Stimulated activated naive B cell treated with anti-CD40 and anti-IgM and Interleukin-4, amounts not matched to agents 10 μg/mL and 1 μg/mL and 100 μg/mL, for 72 hours (primary cell): ENCODE measurements at regions not wholly inside any gene's neighbourhood (a gene's known extent, or its start where the extent isn't known, plus 50 kb on each side); places are given as distances from the start of the nearest gene placed in this dataset.
A peak's percentile ranks its signal among the peaks of the same experiment; 100 is the strongest.
"Not testable (repeated sequence)": the region's sequence is repeated elsewhere in the genome, so short reads cannot be mapped to it uniquely, and the experiment has no call there.

ENCODE experiments used
- ATAC-seq, 2 donors: fragments of 150-1000 bp; cut with Tn5 transposase; replicated peaks; 2 replicates each; pipeline ENCODE4 v1.10.0; 2021; ENCODE audit warnings: moderate library complexity in 1 of 2
- DNase-seq: peaks from one replicate; pipeline ENCODE4 v3.0.0; 2021
- H3K27ac Mint-ChIP-seq: one replicate; pipeline ENCODE4 v1.8.0; 2022; ENCODE audit warnings: mild to moderate bottlenecking, mixed read lengths
- H3K27me3 Mint-ChIP-seq, 2 donors: one replicate each; pipeline ENCODE4 v1.8.0; 2022; ENCODE audit warnings: mixed read lengths in 2 of 2
- H3K36me3 Mint-ChIP-seq, 2 donors: one replicate each; pipeline ENCODE4 v1.8.0; 2022; ENCODE audit warnings: mixed read lengths in 2 of 2, mild to moderate bottlenecking in 1 of 2
- H3K4me1 Mint-ChIP-seq, 2 donors: one replicate each; pipeline ENCODE4 v1.8.0; 2022; ENCODE audit warnings: mixed read lengths in 2 of 2, mild to moderate bottlenecking in 1 of 2
- H3K4me3 Mint-ChIP-seq, 2 donors: one replicate each; pipeline ENCODE4 v1.8.0; 2022; ENCODE audit warnings: mild to moderate bottlenecking in 2 of 2, mixed read lengths in 2 of 2, moderate library complexity in 1 of 2
- H3K9me3 Mint-ChIP-seq, 2 donors: one replicate each; pipeline ENCODE4 v1.8.0; 2022; ENCODE audit warnings: mixed read lengths in 2 of 2, mild to moderate bottlenecking in 1 of 2

DNA sequence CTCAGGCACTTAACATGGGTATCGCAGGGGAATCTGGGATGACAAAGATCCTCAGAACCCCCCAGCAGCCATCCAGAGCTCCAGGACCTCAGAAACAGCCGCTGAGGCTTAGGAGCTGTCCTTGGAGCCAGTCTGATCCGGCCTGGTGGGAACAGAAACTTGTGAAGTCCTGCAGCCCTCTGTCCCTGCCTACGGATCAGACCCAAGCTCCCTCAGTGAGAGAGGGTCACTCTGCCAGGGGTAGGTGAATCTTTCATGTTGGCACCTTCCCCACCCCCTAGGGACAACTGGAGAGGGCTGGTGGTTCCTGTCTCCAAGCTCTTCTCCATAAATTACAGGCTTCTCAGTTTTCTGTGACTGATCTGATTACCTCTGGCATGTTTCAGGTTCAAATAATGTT is 122.3 kb downstream of the TLR5 start:
- H3K27me3 Mint-ChIP-seq = no peaks in the 10 kb centered on the region
- H3K4me3 Mint-ChIP-seq = no peak overlapping the region
- no peak overlapping the region for H3K27ac Mint-ChIP-seq
- no peaks in the 10 kb centered on the region for H3K4me1 Mint-ChIP-seq
- ATAC-seq (no peak), DNase-seq (no peak)
- no peaks in the 10 kb centered on the region for H3K9me3 Mint-ChIP-seq
- H3K36me3 Mint-ChIP-seq = no peaks in the 10 kb centered on the region

DNA sequence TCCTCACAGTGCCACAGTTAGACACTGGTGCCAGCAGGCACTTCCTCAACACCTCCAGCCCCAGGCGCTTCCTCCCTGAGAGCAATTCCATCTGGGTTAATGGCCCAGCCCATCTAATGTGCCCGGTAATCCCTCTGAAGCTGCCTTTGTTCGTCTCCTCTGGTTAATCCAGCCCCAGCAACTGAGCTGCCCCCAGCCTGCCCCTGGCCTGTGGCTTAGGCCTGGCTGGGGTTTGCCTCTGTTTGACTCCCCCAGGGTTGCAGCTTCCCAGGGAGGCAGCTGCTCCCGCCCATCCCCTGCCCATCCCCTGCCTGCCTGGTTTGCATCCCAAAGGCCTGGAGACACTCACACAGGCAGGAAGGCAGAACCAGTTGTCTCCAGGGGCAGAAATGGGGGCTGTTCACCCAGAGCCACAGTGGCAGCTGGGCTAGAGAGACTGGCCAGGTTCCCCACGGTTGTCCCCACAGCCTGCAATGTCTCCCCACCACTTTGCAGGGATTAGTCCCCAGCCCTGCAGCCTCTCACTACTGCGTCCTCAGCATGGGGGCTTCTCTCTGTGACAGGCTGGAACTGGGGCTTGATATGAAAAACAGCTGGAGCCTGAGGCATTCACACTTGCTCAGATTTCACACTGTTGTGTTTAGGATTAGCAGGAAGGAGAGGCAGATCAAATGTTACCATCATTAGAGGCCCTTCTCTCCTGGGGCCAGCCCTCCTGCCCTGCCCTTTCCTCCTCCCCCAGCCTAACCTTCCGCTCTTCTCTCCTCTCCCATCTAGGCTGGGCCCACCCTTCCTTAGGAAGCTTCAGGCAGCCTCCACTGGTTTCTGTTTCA is 120.2 kb downstream of the TLR5 start:
- no peak overlapping the region for H3K4me3 Mint-ChIP-seq
- no peak for DNase-seq

DNA sequence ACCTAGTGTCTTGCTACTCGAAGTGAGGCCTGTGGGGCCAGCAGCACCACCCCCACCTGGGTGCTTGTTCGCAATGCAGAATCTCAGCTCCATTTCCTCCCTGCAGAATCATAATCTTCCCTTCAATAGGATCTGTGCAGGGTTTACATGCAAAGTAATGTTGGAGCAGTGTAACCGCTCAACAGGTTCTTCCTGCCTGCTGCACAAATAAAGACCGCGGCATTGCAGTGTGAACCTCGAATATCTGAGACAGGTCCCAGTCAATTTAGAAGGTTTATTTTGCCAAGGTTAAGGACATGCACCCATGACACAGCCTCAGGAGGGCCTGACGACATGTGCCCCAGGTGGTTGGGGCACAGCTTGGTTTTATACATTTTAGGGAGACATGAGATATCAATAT is 119.2 kb downstream of the TLR5 start:
- H3K4me1 Mint-ChIP-seq = no peaks in the 10 kb centered on the region
- no peaks in the 10 kb centered on the region for H3K9me3 Mint-ChIP-seq
- H3K27ac Mint-ChIP-seq = no peak overlapping the region
- H3K4me3 Mint-ChIP-seq = no peak overlapping the region
- H3K27me3 Mint-ChIP-seq = peaks cover 0 to 3% of the 10 kb centered on the region in 2 donors
- ATAC-seq (no peak), DNase-seq (no peak)
- H3K36me3 Mint-ChIP-seq = no peaks in the 10 kb centered on the region

More for the DNA sequence above, 120.2 kb downstream of the TLR5 start:
- Mint-ChIP-seq H3K9me3 (no peaks in the 10 kb centered on the region), H3K27me3 (no peaks in the 10 kb centered on the region), H3K4me1 (no peaks in the 10 kb centered on the region), H3K27ac (no peak overlapping the region), H3K36me3 (no peaks in the 10 kb centered on the region)
- no peak for ATAC-seq

DNA sequence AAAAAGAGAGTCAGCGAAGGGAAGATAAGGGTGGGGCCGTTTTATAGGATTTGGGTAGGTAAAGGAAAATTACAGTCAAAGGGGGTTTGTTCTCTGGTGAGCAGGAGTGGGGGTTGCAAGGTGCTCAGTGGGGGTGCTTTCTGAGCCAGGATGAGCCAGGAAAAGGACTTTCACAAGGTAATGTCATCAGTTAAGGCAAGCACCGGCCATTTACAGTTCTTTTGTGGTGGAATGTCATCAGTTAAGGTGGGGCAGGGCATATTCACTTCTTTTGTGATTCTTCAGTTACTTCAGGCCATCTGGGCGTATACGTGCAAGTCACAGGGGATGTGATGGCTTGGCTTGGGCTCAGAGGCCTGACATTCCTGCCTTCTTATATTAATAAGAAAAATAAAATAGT is 118.6 kb downstream of the TLR5 start:
- not testable (repeated sequence) for H3K27me3 Mint-ChIP-seq, H3K27ac Mint-ChIP-seq, ATAC-seq, H3K9me3 Mint-ChIP-seq, H3K4me1 Mint-ChIP-seq, H3K4me3 Mint-ChIP-seq, H3K36me3 Mint-ChIP-seq, DNase-seq

DNA sequence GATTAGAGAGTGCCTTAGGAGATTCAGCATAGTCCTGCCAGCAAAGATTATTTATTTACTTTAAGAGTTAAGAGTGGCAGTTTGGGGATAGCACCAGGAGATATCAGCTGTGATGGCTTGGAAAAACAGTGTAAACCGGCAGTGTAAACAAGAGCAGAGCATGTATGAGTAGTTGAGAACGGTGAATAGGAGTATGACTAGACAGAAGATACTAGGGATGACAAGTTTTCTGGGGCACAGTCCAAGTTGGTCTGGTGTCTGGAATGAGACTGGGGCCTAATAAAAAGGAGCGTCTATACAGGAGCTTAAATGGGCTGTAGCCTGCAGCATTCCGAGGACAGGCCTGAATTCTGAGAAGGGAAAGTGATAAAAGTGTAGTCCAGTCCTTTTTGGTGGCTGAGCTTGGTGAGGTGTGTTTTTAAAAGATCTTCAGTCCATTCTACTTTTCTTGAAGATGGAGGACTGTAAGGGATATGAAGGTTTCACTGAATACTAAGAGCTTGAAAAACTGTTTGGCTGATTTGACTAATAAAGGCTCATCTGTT is 117.8 kb downstream of the TLR5 start:
- not testable (repeated sequence) for ATAC-seq, H3K27me3 Mint-ChIP-seq, H3K9me3 Mint-ChIP-seq, H3K4me3 Mint-ChIP-seq, H3K4me1 Mint-ChIP-seq, H3K27ac Mint-ChIP-seq, H3K36me3 Mint-ChIP-seq, DNase-seq

DNA sequence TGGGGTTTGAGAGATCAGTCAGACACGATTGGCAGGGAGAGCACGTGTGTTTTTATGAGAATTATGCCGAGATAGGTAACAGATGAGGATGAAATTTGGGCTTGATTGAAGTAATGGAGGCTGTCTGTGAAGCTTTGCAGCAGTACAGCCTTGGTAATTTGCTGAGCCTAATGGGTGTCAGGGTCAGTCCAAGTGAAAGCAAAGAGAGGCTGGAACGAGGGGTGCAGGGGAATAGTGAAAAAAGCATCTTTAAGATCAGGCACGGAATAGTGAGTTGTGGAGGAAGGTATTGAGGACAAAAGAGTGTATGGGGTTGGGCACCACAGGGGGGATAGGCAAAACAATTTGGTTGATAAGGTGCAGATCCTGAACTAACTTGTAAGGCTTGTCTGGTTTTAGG is 116.4 kb downstream of the TLR5 start:
- ATAC-seq, H3K27ac Mint-ChIP-seq, H3K4me1 Mint-ChIP-seq, H3K36me3 Mint-ChIP-seq, H3K27me3 Mint-ChIP-seq, DNase-seq, H3K4me3 Mint-ChIP-seq, H3K9me3 Mint-ChIP-seq: not testable (repeated sequence)

DNA sequence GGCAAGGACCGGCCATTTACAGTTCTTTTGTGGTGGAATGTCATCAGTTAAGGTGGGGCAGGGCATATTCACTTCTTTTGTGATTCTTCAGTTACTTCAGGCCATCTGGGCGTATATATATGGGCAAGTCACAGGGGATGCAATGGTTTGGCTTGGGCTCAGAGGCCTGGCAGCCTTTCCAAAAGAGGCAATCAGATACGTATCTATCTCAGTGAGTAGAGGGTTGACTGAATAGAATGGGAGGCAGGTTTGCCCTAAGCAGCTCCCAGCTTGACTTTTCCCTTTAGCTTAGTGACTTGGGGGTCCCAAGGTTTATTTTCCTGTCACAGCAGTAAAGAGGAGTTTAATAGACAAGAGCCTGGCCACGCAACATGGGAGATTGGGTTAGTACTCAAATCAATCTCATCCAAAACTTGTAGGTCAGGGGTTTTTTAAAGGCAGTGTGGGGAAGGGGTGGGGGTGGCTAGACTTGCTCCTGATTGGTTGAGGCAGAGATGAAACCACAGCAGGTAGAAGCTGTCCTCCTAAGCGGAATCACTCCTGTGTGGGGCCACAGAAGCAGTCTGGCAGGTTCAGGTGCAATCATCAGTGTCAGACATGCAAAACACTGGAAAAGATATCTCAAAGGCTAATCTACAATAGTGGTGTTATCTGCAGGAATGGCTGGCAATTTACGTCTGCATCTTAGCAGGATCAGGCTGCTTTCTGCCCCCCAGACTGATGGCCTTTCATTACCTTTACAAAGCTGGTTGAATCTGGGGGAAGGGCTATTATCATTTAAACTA is 112.9 kb downstream of the TLR5 start:
- no peaks in the 10 kb centered on the region for H3K9me3 Mint-ChIP-seq
- ATAC-seq (no peak), DNase-seq (no peak)
- no peak overlapping the region for H3K4me3 Mint-ChIP-seq
- H3K27me3 Mint-ChIP-seq = peaks cover 0 to 9% of the 10 kb centered on the region in 2 donors
- H3K27ac Mint-ChIP-seq = no peak overlapping the region
- no peaks in the 10 kb centered on the region for H3K36me3 Mint-ChIP-seq
- H3K4me1 Mint-ChIP-seq = no peaks in the 10 kb centered on the region

DNA sequence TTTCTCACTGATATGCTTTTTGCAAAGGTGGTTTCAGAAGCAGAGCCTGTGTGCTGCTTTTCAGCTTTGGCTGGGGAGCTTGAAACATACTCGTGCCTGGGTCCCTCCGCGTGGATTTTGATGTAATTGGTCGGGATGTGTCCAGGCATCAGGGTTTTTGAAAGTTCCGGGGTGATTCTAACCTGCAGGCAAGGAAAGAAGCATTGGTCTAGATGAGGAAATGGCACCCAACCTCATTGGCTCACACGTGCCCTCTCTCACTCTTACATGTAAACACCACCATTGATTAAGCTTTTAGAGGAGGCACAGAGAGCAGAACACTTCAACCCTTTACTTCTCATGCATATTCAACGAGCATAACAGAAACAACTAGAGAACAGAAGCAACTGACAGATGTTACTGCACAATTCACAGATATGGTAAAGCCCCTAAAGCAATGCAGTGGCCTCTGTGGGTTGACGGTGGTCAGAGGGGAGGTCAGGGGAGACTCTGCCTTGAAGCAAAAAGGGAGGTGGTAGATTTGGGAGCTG is 112.1 kb downstream of the TLR5 start:
- H3K4me3 Mint-ChIP-seq = no peak overlapping the region
- no peaks in the 10 kb centered on the region for H3K4me1 Mint-ChIP-seq
- DNase-seq (no peak), ATAC-seq (no peak)
- no peaks in the 10 kb centered on the region for H3K9me3 Mint-ChIP-seq
- no peak overlapping the region for H3K27ac Mint-ChIP-seq
- H3K27me3 Mint-ChIP-seq = peaks cover 2 to 12% of the 10 kb centered on the region in 2 donors
- no peaks in the 10 kb centered on the region for H3K36me3 Mint-ChIP-seq

DNA sequence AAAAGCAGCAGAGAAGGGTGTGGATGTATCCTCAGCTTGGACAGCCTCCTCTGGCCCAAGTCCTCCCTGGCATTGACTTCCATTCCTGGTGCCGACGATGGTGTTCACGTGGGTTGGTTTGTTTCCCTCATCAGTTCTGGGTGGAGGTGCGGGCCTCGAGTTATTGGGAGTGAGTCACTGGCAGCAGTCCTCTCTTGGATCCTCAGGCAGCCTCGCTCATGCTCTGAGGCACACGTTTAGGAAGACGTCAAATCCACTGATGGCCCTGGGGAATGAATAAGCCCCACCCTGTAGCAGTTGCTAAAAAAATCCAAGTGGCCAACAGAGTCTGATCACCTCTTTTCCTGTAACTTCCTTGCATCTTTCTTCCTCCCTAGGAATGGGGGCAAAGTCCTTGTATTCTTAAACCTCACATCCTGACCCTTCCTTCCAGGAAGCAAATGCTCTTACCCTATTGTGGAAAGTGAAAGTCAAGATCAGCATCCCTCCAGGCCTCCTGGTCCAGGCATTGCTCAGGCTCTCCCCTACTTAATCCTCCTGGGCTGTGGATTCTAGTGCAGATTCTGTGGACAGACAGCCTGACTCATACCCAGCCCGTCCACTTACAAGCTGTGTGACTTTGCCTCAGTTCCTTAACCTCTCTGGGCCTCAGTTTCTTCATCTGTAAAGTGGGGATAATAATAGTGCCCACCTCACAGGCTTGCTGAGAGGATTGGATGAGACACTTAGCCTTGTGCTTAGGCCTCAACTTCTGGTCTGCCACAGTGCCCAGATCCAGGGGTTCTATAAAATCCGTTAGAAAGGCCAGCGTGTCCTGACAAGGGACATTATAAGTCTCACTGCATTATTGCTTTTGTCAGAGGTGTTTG is 111.1 kb downstream of the TLR5 start:
- no peak overlapping the region for H3K4me3 Mint-ChIP-seq
- H3K27me3 Mint-ChIP-seq = peaks cover 8 to 16% of the 10 kb centered on the region in 2 donors
- ATAC-seq (no peak), DNase-seq (no peak)
- H3K9me3 Mint-ChIP-seq = no peaks in the 10 kb centered on the region
- H3K27ac Mint-ChIP-seq = no peak overlapping the region
- no peaks in the 10 kb centered on the region for H3K4me1 Mint-ChIP-seq
- H3K36me3 Mint-ChIP-seq = no peaks in the 10 kb centered on the region

DNA sequence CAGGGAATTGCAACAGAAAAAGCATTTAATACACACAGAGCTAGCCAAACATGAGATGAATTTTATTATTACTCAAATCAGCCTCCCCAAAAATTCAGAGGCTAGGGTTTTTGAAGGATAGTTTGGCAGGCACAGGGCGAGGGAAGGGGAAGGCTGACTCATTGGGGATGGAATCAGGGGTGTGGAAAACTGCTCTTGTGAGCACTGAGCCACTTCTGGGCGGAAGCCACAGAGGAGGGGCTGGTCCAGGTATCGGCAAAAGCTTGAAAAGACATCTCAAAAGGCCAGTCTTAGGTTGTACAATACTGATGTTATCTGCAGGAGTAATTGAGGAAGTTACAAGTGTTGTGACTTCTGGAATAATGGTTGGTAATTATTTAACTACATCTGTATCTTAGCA is 109.4 kb downstream of the TLR5 start:
- ATAC-seq (no peak), DNase-seq (no peak)
- no peaks in the 10 kb centered on the region for H3K4me1 Mint-ChIP-seq
- H3K4me3 Mint-ChIP-seq = no peak overlapping the region
- H3K36me3 Mint-ChIP-seq = no peaks in the 10 kb centered on the region
- no peaks in the 10 kb centered on the region for H3K9me3 Mint-ChIP-seq
- peaks cover 8 to 15% of the 10 kb centered on the region in 2 donors for H3K27me3 Mint-ChIP-seq
- H3K27ac Mint-ChIP-seq = no peak overlapping the region

DNA sequence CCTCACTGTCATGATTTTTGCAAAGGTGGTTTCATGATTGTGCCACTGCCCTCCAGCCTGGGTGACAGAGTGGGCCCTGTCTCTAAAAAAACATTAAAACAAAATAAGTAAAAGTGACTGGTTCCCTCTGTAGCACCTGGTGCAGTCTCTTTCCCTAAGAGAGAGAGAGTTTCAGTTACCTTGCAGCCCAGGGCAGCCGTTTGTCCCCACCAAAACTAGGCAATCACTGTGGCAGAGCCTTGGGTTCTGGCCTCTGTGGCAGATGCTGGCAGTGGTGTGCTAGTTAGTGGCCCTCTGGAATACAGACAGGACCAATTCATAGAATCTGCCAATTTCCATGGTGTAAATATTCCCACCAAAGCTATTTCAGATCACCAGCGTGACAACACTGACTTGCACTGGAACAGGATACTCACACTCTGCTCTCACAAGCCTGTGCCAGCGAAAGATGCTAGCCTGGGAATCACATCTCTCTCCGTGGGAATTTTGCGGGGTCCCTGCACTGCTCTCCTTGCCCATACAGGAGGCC is 108.7 kb downstream of the TLR5 start:
- Mint-ChIP-seq H3K9me3 (no peaks in the 10 kb centered on the region), H3K4me1 (no peaks in the 10 kb centered on the region), H3K4me3 (no peak overlapping the region), H3K27ac (no peak overlapping the region), H3K27me3 (peaks cover 9% of the 10 kb centered on the region in 2 donors), H3K36me3 (no peaks in the 10 kb centered on the region)
- no peak for ATAC-seq
- DNase-seq = no peak

DNA sequence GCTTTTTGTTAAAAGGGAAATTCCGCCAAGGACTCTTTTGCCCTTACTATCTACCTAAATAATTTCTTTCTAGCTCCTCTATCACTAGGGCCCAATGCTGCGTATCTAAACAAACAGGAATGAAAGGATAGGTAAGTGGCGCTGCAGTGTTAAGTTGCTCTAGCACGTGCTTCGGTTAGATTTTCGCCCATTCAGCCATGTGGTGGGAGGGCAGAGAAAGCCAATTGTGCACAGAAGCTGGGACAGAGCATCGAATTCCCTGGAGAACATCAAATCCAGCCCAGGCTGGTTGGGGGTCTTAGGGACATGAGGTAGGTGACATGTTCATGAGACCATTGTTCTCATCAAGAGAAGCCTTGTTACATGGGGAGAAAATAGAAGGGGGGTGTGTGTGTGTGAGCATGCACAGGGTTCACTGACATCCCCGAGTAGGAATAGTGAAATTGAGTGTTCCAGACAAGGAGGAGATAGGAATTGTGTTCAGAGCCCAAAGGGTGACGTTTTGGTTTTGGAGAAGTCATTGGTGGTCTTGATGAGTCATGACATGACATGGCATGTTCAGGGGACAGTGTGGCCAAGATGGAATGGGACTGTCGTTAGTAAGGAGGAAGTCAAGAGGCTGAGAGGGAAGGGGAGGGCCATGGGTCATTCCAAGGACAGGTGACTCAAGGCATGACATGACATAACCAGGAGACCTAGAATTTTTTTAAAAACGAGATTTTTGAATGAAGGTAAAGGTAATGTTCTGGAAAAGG is 107.1 kb downstream of the TLR5 start:
- H3K4me1 Mint-ChIP-seq = no peaks in the 10 kb centered on the region
- peaks cover 13 to 25% of the 10 kb centered on the region in 2 donors for H3K27me3 Mint-ChIP-seq
- no peak overlapping the region for H3K4me3 Mint-ChIP-seq
- ATAC-seq (no peak), DNase-seq (no peak)
- no peaks in the 10 kb centered on the region for H3K36me3 Mint-ChIP-seq
- no peaks in the 10 kb centered on the region for H3K9me3 Mint-ChIP-seq
- peak overlapping the region; percentile 38 for H3K27ac Mint-ChIP-seq

DNA sequence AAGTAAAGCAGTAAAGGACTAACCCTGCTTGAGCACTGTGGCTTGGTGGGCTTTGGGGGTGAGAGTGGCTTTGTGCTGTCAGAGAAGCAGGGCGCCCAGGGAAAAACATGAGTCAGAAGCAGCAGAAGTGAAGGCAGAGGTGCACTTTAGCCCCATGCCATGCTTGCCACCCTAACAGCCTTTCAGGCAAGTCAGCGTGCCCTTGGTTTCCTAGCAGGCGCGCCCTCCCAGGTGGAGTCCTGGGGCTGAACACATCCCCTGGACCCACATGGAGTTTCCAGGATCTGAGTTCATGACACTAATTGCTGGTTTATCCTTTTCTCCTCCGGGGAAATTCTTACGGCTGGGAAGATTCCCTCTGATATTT is 106.6 kb downstream of the TLR5 start:
- H3K4me3 Mint-ChIP-seq = no peak overlapping the region
- H3K9me3 Mint-ChIP-seq = no peaks in the 10 kb centered on the region
- peaks cover 17 to 29% of the 10 kb centered on the region in 2 donors for H3K27me3 Mint-ChIP-seq
- no peaks in the 10 kb centered on the region for H3K36me3 Mint-ChIP-seq
- DNase-seq = no peak
- no peaks in the 10 kb centered on the region for H3K4me1 Mint-ChIP-seq
- H3K27ac Mint-ChIP-seq = no peak overlapping the region
- ATAC-seq = no peak
